Eye (tissue), 1 donor: ENCODE measurements at regions not wholly inside any gene's neighbourhood (a gene's known extent, or its start where the extent isn't known, plus 50 kb on each side); places are given as distances from the start of the nearest gene placed in this dataset.
A peak's percentile ranks its signal among the peaks of the same experiment; 100 is the strongest.

Experiments
- DNase-seq: peaks from one replicate; pipeline ENCODE4 v3.0.0-alpha.2; 2015

GRCh38 chr3:30945291-30945690 is 50.8 kb upstream of the GADL1 start:
- DNase-seq: no peak

GRCh38 chr3:30948426-30948825 is 54.0 kb upstream of the GADL1 start:
- no peak for DNase-seq

GRCh38 chr3:30951826-30952225 is 57.4 kb upstream of the GADL1 start:
- no peak for DNase-seq

- DNase-seq: no peak
Observed at GRCh38 chr3:30952786-30953185, 58.3 kb upstream of the GADL1 start.

GRCh38 chr3:30954426-30954825 is 60.0 kb upstream of the GADL1 start:
- peak; percentile 16 for DNase-seq

- no peak for DNase-seq
Observed at GRCh38 chr3:30962084-30962483, 67.6 kb upstream of the GADL1 start.

GRCh38 chr3:30962493-30962892 is 68.0 kb upstream of the GADL1 start:
- DNase-seq: no peak

- no peak for DNase-seq
Observed at GRCh38 chr3:30963223-30963722, 68.8 kb upstream of the GADL1 start.

- no peak for DNase-seq
Observed at GRCh38 chr3:30964612-30965011, 70.2 kb upstream of the GADL1 start.

- no peak for DNase-seq
Observed at GRCh38 chr3:30966896-30967295, 72.4 kb upstream of the GADL1 start.

GRCh38 chr3:30970183-30970582 is 75.7 kb upstream of the GADL1 start:
- DNase-seq: no peak

GRCh38 chr3:30972449-30972848 is 78.0 kb upstream of the GADL1 start:
- DNase-seq: no peak

GRCh38 chr3:30974071-30974470 is 79.6 kb upstream of the GADL1 start:
- DNase-seq: no peak

GRCh38 chr3:30977592-30977991 is 83.1 kb upstream of the GADL1 start:
- DNase-seq: no peak

- DNase-seq: no peak
Observed at GRCh38 chr3:30980993-30981392, 86.5 kb upstream of the GADL1 start.

- DNase-seq: no peak
Observed at GRCh38 chr3:30982416-30983075, 88.1 kb upstream of the GADL1 start.

GRCh38 chr3:30984855-30985749 is 90.6 kb upstream of the GADL1 start:
- no peak for DNase-seq

- no peak for DNase-seq
Observed at GRCh38 chr3:30986551-30986950, 92.1 kb upstream of the GADL1 start.

GRCh38 chr3:30988769-30989168 is 94.3 kb upstream of the GADL1 start:
- no peak for DNase-seq

- peak; percentile 23 for DNase-seq
Observed at GRCh38 chr3:30989276-30990030, 95.0 kb upstream of the GADL1 start.

GRCh38 chr3:30996467-30996866 is 102.0 kb upstream of the GADL1 start:
- DNase-seq: no peak

- DNase-seq: no peak
Observed at GRCh38 chr3:31002730-31003129, 108.3 kb upstream of the GADL1 start.

GRCh38 chr3:31004025-31004678 is 109.7 kb upstream of the GADL1 start:
- no peak for DNase-seq
